Fibroblast of pulmonary artery (primary cell): ENCODE measurements at regions not wholly inside any gene's neighbourhood (a gene's known extent, or its start where the extent isn't known, plus 50 kb on each side); places are given as distances from the start of the nearest gene placed in this dataset.

Experiments used
- DNase-seq: peaks from one replicate; pipeline ENCODE4 v3.0.0-alpha.2; 2010; ENCODE audit warnings: low read depth
- H3K4me3 ChIP-seq: replicated peaks from 2 replicates; pipeline ENCODE4 v1.5.1; 2011; ENCODE audit warnings: low read depth, mild to moderate bottlenecking, control low read depth, low read length, moderate library complexity
- CTCF ChIP-seq: IDR thresholded peaks from 2 replicates; pipeline ENCODE4 v1.5.1; 2011; ENCODE audit warnings: mild to moderate bottlenecking, control low read depth, low read length, inconsistent platforms; ENCODE audit errors: missing control alignments

GRCh38 chr5:83780699-83781350 is 60.2 kb upstream of the HAPLN1 start:
- H3K4me3 ChIP-seq = no peak overlapping the region
- no peak for DNase-seq
- no peak for TF ChIP-seq CTCF

GRCh38 chr5:83777856-83778255 is 57.2 kb upstream of the HAPLN1 start:
- no peak for TF ChIP-seq CTCF
- DNase-seq = peak; percentile 33
- H3K4me3 ChIP-seq = no peak overlapping the region

- DNase-seq = peak; percentile 47
- H3K4me3 ChIP-seq = no peak overlapping the region
- TF ChIP-seq CTCF = no peak
Measured at GRCh38 chr5:83776437-83777031, 55.9 kb upstream of the HAPLN1 start.
